ENCODE measurements at regions not wholly inside any gene's neighbourhood (a gene's known extent, or its start where the extent isn't known, plus 50 kb on each side); places are given as distances from the start of the nearest gene placed in this dataset.
"Not testable (repeated sequence)": the region's sequence is repeated elsewhere in the genome, so short reads cannot be mapped to it uniquely, and the experiment has no call there.

- Mint-ChIP-seq H3K4me1 (peaks cover 15% of the 10 kb centered on the region), H3K27ac (no peak overlapping the region), H3K4me3 (no peak overlapping the region), H3K27me3 (ENCODE audit: low read depth) (no peaks in the 10 kb centered on the region), H3K9me3 (peaks cover 19% of the 10 kb centered on the region), H3K36me3 (peaks cover 3% of the 10 kb centered on the region)
- DNase-seq (ENCODE audit: low spot score in 2 of 2, unreplicated experiment in 2 of 2) = no peak
- no peak for TF ChIP-seq CTCF (IDR thresholded peaks at IDR 0.05; ENCODE audit: unreplicated experiment)
Measured at GRCh38 chr13:74272826-74273225, 138.6 kb upstream of the KLF12 start.

- H3K27ac Mint-ChIP-seq = no peak overlapping the region
- H3K9me3 Mint-ChIP-seq = peaks cover 45% of the 10 kb centered on the region
- no peaks in the 10 kb centered on the region for H3K27me3 Mint-ChIP-seq (ENCODE audit: low read depth)
- H3K4me3 Mint-ChIP-seq = no peak overlapping the region
- DNase-seq (ENCODE audit: low spot score in 2 of 2, unreplicated experiment in 2 of 2) = no peak
- peaks cover 3% of the 10 kb centered on the region for H3K36me3 Mint-ChIP-seq
- no peak for TF ChIP-seq CTCF (IDR thresholded peaks at IDR 0.05; ENCODE audit: unreplicated experiment)
- H3K4me1 Mint-ChIP-seq = peaks cover 13% of the 10 kb centered on the region
Measured at GRCh38 chr13:74270018-74270417, 135.8 kb upstream of the KLF12 start.

GRCh38 chr13:74266861-74267260, 132.7 kb upstream of the KLF12 start:
- Mint-ChIP-seq H3K36me3 (peaks cover 12% of the 10 kb centered on the region), H3K4me3 (no peak overlapping the region)

GRCh38 chr13:74266309-74266708, 132.1 kb upstream of the KLF12 start:
- TF ChIP-seq CTCF (IDR thresholded peaks at IDR 0.05; ENCODE audit: unreplicated experiment) = no peak
- no peaks in the 10 kb centered on the region for H3K27me3 Mint-ChIP-seq (ENCODE audit: low read depth)
- peaks cover 10% of the 10 kb centered on the region for H3K36me3 Mint-ChIP-seq

More at GRCh38 chr13:74266861-74267260, 132.7 kb upstream of the KLF12 start:
- Mint-ChIP-seq H3K9me3 (peaks cover 55% of the 10 kb centered on the region), H3K27ac (no peak overlapping the region), H3K4me1 (no peaks in the 10 kb centered on the region), H3K27me3 (ENCODE audit: low read depth) (no peaks in the 10 kb centered on the region)
- no peak for TF ChIP-seq CTCF (IDR thresholded peaks at IDR 0.05; ENCODE audit: unreplicated experiment)
- DNase-seq (ENCODE audit: low spot score in 2 of 2, unreplicated experiment in 2 of 2) = no peak

GRCh38 chr13:74264333-74264732, 130.1 kb upstream of the KLF12 start:
- H3K9me3 Mint-ChIP-seq = peaks cover 42% of the 10 kb centered on the region
- H3K27ac Mint-ChIP-seq = no peak overlapping the region
- no peaks in the 10 kb centered on the region for H3K27me3 Mint-ChIP-seq (ENCODE audit: low read depth)
- H3K4me1 Mint-ChIP-seq = peaks cover 3% of the 10 kb centered on the region
- no peak overlapping the region for H3K4me3 Mint-ChIP-seq
- no peak for DNase-seq (ENCODE audit: low spot score in 2 of 2, unreplicated experiment in 2 of 2)
- H3K36me3 Mint-ChIP-seq = peaks cover 10% of the 10 kb centered on the region
- TF ChIP-seq CTCF (IDR thresholded peaks at IDR 0.05; ENCODE audit: unreplicated experiment) = no peak

More at GRCh38 chr13:74266309-74266708, 132.1 kb upstream of the KLF12 start:
- H3K4me3 Mint-ChIP-seq = no peak overlapping the region
- no peaks in the 10 kb centered on the region for H3K4me1 Mint-ChIP-seq
- H3K9me3 Mint-ChIP-seq = peaks cover 50% of the 10 kb centered on the region
- DNase-seq (ENCODE audit: low spot score in 2 of 2, unreplicated experiment in 2 of 2) = no peak
- no peak overlapping the region for H3K27ac Mint-ChIP-seq

DNA sequence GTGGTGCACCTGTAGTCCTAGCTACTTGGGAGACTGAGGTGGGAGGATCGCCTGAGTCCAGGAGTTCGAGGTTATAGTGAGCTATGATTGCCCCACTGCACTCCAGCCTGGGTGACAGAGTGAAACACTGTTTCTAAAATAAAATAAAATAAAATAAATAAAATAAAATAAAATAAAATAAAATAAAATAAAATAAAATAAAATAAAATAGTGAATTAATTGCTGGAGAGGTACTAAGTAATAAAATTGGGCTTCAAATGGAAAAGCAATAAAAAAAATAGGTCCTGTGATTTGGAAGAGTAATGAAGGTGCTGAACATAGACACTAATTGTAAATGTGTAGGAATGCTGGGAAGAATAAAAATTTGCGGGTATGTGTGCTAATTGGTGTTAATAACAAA, 126.2 kb upstream of the KLF12 start:
- not testable (repeated sequence) for H3K27me3 Mint-ChIP-seq (ENCODE audit: low read depth); H3K36me3 Mint-ChIP-seq; H3K4me3 Mint-ChIP-seq; DNase-seq (ENCODE audit: low spot score in 2 of 2, unreplicated experiment in 2 of 2); H3K27ac Mint-ChIP-seq; H3K4me1 Mint-ChIP-seq
- H3K9me3 Mint-ChIP-seq = peaks cover 20% of the 10 kb centered on the region
